ENCODE measurements at regions not wholly inside any gene's neighbourhood (a gene's known extent, or its start where the extent isn't known, plus 50 kb on each side); places are given as distances from the start of the nearest gene placed in this dataset.

- Histone ChIP-seq H3K27ac (no peak overlapping the region), H3K27me3 (no peaks in the 10 kb centered on the region), H3K36me3 (no peaks in the 10 kb centered on the region), H3K4me1 (no peaks in the 10 kb centered on the region), H3K9me3 (no peaks in the 10 kb centered on the region), H3K4me3 (no peak overlapping the region)
- TF ChIP-seq CTCF (IDR thresholded peaks at IDR 0.05) (no peak), POLR2A (IDR thresholded peaks at IDR 0.05) (no peak)
- intact Hi-C loops (cut with DNase I; ENCODE audit: low total_unique reads): no loop called here
- no peak for DNase-seq
Measured at GRCh38 chr5:9712506-9712905, 82.4 kb upstream of the TAS2R1 start.

- intact Hi-C loops (cut with DNase I; ENCODE audit: low total_unique reads): no loop called here
- H3K9me3 ChIP-seq: no peaks in the 10 kb centered on the region
Measured at GRCh38 chr5:9710069-9710468, 79.9 kb upstream of the TAS2R1 start.

GRCh38 chr5:9707732-9708462 is 77.7 kb upstream of the TAS2R1 start:
- Histone ChIP-seq H3K4me3 (no peak overlapping the region), H3K27ac (no peak overlapping the region), H3K9me3 (no peaks in the 10 kb centered on the region), H3K27me3 (no peaks in the 10 kb centered on the region), H3K4me1 (no peaks in the 10 kb centered on the region), H3K36me3 (no peaks in the 10 kb centered on the region)
- no peak for DNase-seq
- intact Hi-C loops (cut with DNase I; ENCODE audit: low total_unique reads): no loop called here
- TF ChIP-seq POLR2A (IDR thresholded peaks at IDR 0.05): no peak

More at GRCh38 chr5:9710069-9710468, 79.9 kb upstream of the TAS2R1 start:
- no peaks in the 10 kb centered on the region for H3K4me1 ChIP-seq
- no peak for DNase-seq
- TF ChIP-seq CTCF (IDR thresholded peaks at IDR 0.05): no peak
- TF ChIP-seq POLR2A (IDR thresholded peaks at IDR 0.05): no peak
- no peak overlapping the region for H3K4me3 ChIP-seq
- no peak overlapping the region for H3K27ac ChIP-seq
- H3K27me3 ChIP-seq: no peaks in the 10 kb centered on the region
- H3K36me3 ChIP-seq: no peaks in the 10 kb centered on the region

- H3K4me3 ChIP-seq: no peak overlapping the region
- H3K27ac ChIP-seq: no peak overlapping the region
- H3K36me3 ChIP-seq: no peaks in the 10 kb centered on the region
- H3K9me3 ChIP-seq: no peaks in the 10 kb centered on the region
- TF ChIP-seq POLR2A (IDR thresholded peaks at IDR 0.05) (no peak), CTCF (IDR thresholded peaks at IDR 0.05) (no peak)
- intact Hi-C loops (cut with DNase I; ENCODE audit: low total_unique reads): no loop called here
- H3K4me1 ChIP-seq: no peaks in the 10 kb centered on the region
- H3K27me3 ChIP-seq: no peaks in the 10 kb centered on the region
- no peak for DNase-seq
Measured at GRCh38 chr5:9699681-9700080, 69.5 kb upstream of the TAS2R1 start.

- Histone ChIP-seq H3K27ac (no peak overlapping the region), H3K36me3 (no peaks in the 10 kb centered on the region), H3K4me1 (no peaks in the 10 kb centered on the region), H3K27me3 (no peaks in the 10 kb centered on the region), H3K9me3 (no peaks in the 10 kb centered on the region), H3K4me3 (no peak overlapping the region)
- intact Hi-C loops (cut with DNase I; ENCODE audit: low total_unique reads): no loop called here
- TF ChIP-seq POLR2A (IDR thresholded peaks at IDR 0.05) (no peak), CTCF (IDR thresholded peaks at IDR 0.05) (no peak)
- DNase-seq: no peak
Measured at GRCh38 chr5:9698841-9699240, 68.7 kb upstream of the TAS2R1 start.

Data from uterus (tissue), 3 donors.